Mesothelial cell of epicardium (in vitro differentiated cells): ENCODE measurements at regions not wholly inside any gene's neighbourhood (a gene's known extent, or its start where the extent isn't known, plus 50 kb on each side); places are given as distances from the start of the nearest gene placed in this dataset.

Experiments used
- DNase-seq, 2 experiments: peaks; one replicate each; pipeline ENCODE4 v3.0.0; 2021; ENCODE audit warnings: low spot score in 2 of 2; ENCODE audit not compliant: unreplicated experiment in 2 of 2
- H3K27ac Mint-ChIP-seq: 2 replicates; pipeline ENCODE4 v1.8.0; 2021; ENCODE audit warnings: mixed read lengths
- H3K27me3 Mint-ChIP-seq: 2 replicates; pipeline ENCODE4 v1.8.0; 2021; ENCODE audit warnings: low read depth, mixed read lengths
- H3K36me3 Mint-ChIP-seq: 2 replicates; pipeline ENCODE4 v1.8.0; 2021; ENCODE audit warnings: mixed read lengths
- H3K4me1 Mint-ChIP-seq: 2 replicates; pipeline ENCODE4 v1.8.0; 2021; ENCODE audit warnings: mixed read lengths
- H3K4me3 Mint-ChIP-seq: 2 replicates; pipeline ENCODE4 v1.8.0; 2021; ENCODE audit warnings: mild to moderate bottlenecking, moderate library complexity, mixed read lengths
- H3K9me3 Mint-ChIP-seq: 2 replicates; pipeline ENCODE4 v1.8.0; 2021; ENCODE audit warnings: mixed read lengths
- TF ChIP-seq, protein P1 (sequence below): fragments of 200-600 bp; sonication (generic); IDR thresholded peaks from one replicate; pipeline ENCODE4 v1.5.0; 2021; ENCODE audit warnings: antibody characterized with exemption; ENCODE audit not compliant: unreplicated experiment

- TF ChIP-seq, protein P1, sequence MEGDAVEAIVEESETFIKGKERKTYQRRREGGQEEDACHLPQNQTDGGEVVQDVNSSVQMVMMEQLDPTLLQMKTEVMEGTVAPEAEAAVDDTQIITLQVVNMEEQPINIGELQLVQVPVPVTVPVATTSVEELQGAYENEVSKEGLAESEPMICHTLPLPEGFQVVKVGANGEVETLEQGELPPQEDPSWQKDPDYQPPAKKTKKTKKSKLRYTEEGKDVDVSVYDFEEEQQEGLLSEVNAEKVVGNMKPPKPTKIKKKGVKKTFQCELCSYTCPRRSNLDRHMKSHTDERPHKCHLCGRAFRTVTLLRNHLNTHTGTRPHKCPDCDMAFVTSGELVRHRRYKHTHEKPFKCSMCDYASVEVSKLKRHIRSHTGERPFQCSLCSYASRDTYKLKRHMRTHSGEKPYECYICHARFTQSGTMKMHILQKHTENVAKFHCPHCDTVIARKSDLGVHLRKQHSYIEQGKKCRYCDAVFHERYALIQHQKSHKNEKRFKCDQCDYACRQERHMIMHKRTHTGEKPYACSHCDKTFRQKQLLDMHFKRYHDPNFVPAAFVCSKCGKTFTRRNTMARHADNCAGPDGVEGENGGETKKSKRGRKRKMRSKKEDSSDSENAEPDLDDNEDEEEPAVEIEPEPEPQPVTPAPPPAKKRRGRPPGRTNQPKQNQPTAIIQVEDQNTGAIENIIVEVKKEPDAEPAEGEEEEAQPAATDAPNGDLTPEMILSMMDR = no peak
- no peak overlapping the region for H3K4me3 Mint-ChIP-seq
- H3K4me1 Mint-ChIP-seq = peaks cover 12% of the 10 kb centered on the region
- no peak overlapping the region for H3K27ac Mint-ChIP-seq
- H3K36me3 Mint-ChIP-seq = no peaks in the 10 kb centered on the region
- no peak for DNase-seq
- H3K9me3 Mint-ChIP-seq = no peaks in the 10 kb centered on the region
- H3K27me3 Mint-ChIP-seq = no peaks in the 10 kb centered on the region
These were observed 335.6 kb upstream of the MTNR1B start for GRCh38 chr11:92633820-92634219.

- no peaks in the 10 kb centered on the region for H3K36me3 Mint-ChIP-seq
- TF ChIP-seq, protein P1 = no peak
- no peak for DNase-seq
- H3K4me1 Mint-ChIP-seq = peaks cover 4% of the 10 kb centered on the region
- H3K27me3 Mint-ChIP-seq = no peaks in the 10 kb centered on the region
- no peak overlapping the region for H3K27ac Mint-ChIP-seq
- no peaks in the 10 kb centered on the region for H3K9me3 Mint-ChIP-seq
- no peak overlapping the region for H3K4me3 Mint-ChIP-seq
These were observed 332.8 kb upstream of the MTNR1B start for GRCh38 chr11:92636543-92637188.

- TF ChIP-seq, protein P1 = no peak
- no peaks in the 10 kb centered on the region for H3K36me3 Mint-ChIP-seq
- no peak for DNase-seq
- no peaks in the 10 kb centered on the region for H3K27me3 Mint-ChIP-seq
- no peaks in the 10 kb centered on the region for H3K9me3 Mint-ChIP-seq
- peaks cover 4% of the 10 kb centered on the region for H3K4me1 Mint-ChIP-seq
- no peak overlapping the region for H3K27ac Mint-ChIP-seq
- no peak overlapping the region for H3K4me3 Mint-ChIP-seq
These were observed 330.8 kb upstream of the MTNR1B start for GRCh38 chr11:92638678-92639077.

GRCh38 chr11:92642177-92642931 lies 327.1 kb upstream of the MTNR1B start:
- H3K27ac Mint-ChIP-seq = no peak overlapping the region
- TF ChIP-seq, protein P1 = no peak
- no peak overlapping the region for H3K4me3 Mint-ChIP-seq
- peaks cover 17% of the 10 kb centered on the region for H3K4me1 Mint-ChIP-seq
- H3K27me3 Mint-ChIP-seq = no peaks in the 10 kb centered on the region
- DNase-seq = no peak
- no peaks in the 10 kb centered on the region for H3K9me3 Mint-ChIP-seq
- H3K36me3 Mint-ChIP-seq = no peaks in the 10 kb centered on the region

DNA sequence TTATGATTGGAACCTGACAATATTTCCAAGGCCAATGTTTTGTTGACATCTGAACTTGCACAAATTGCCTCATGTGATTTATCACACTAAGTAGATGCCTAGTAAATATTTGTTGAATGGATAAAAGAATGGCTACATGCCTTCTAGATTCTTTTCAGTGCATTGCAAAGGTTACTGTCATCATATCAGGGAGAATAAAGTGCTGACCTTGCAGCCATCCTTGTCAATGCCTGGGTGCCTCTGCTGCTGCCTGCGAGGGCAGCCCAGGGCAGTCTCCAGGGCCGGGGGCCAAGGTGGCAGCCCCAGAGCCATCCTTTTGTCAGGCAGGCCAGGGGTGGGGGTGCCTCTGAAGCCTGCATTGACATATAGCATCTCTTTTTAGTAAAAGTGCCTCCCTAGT lies 325.6 kb upstream of the MTNR1B start:
- H3K27me3 Mint-ChIP-seq = no peaks in the 10 kb centered on the region
- no peak overlapping the region for H3K27ac Mint-ChIP-seq
- H3K9me3 Mint-ChIP-seq = no peaks in the 10 kb centered on the region
- no peak overlapping the region for H3K4me3 Mint-ChIP-seq
- H3K36me3 Mint-ChIP-seq = peaks cover under 1% of the 10 kb centered on the region
- TF ChIP-seq, protein P1 = no peak
- no peak for DNase-seq
- peaks cover 17% of the 10 kb centered on the region for H3K4me1 Mint-ChIP-seq
